RWPE2 (cell line): ENCODE measurements at regions not wholly inside any gene's neighbourhood (a gene's known extent, or its start where the extent isn't known, plus 50 kb on each side); places are given as distances from the start of the nearest gene placed in this dataset.

Source experiments
- ATAC-seq: fragments of 200-7000 bp; cut with Tn5 transposase; 3 replicates; pipeline ENCODE4 v1.9.1; 2021; ENCODE audit warnings: low read depth
- DNase-seq: peaks from one replicate; pipeline ENCODE4 v3.0.0-alpha.2; 2020; ENCODE audit warnings: low spot score
- H3K27ac ChIP-seq: fragments of 450-650 bp; 2 replicates; pipeline ENCODE4 v1.5.1; 2017; ENCODE audit warnings: mild to moderate bottlenecking; ENCODE audit not compliant: poor library complexity, severe bottlenecking
- H3K27me3 ChIP-seq: fragments of 250-450 bp; sonication (Bioruptor Pico); 2 replicates; pipeline ENCODE4 v1.5.1; 2021; ENCODE audit warnings: mild to moderate bottlenecking, moderate library complexity; ENCODE audit not compliant: insufficient read depth, poor library complexity, severe bottlenecking
- H3K36me3 ChIP-seq: fragments of 250-450 bp; sonication (Bioruptor Pico); 2 replicates; pipeline ENCODE4 v1.5.1; 2020; ENCODE audit warnings: low read depth, mild to moderate bottlenecking, moderate library complexity
- H3K4me1 ChIP-seq: fragments of 250-450 bp; sonication (Bioruptor Pico); 2 replicates; pipeline ENCODE4 v1.5.1; 2021; ENCODE audit warnings: mild to moderate bottlenecking, moderate library complexity; ENCODE audit not compliant: insufficient read depth, poor library complexity, severe bottlenecking
- H3K4me3 ChIP-seq: fragments of 250-450 bp; sonication (Bioruptor Pico); 2 replicates; pipeline ENCODE4 v1.5.1; 2021; ENCODE audit warnings: mild to moderate bottlenecking, moderate library complexity; ENCODE audit not compliant: severe bottlenecking
- H3K9me3 ChIP-seq: fragments of 250-450 bp; sonication (Bioruptor Pico); 2 replicates; pipeline ENCODE4 v1.5.1; 2021; ENCODE audit warnings: mild to moderate bottlenecking, moderate library complexity; ENCODE audit not compliant: severe bottlenecking
- TF ChIP-seq, protein P1 (sequence below): fragments of 450-650 bp; IDR thresholded peaks from one replicate; pipeline ENCODE4 v1.5.1; 2017; ENCODE audit warnings: mild to moderate bottlenecking, moderate library complexity; ENCODE audit not compliant: poor library complexity, severe bottlenecking

DNA sequence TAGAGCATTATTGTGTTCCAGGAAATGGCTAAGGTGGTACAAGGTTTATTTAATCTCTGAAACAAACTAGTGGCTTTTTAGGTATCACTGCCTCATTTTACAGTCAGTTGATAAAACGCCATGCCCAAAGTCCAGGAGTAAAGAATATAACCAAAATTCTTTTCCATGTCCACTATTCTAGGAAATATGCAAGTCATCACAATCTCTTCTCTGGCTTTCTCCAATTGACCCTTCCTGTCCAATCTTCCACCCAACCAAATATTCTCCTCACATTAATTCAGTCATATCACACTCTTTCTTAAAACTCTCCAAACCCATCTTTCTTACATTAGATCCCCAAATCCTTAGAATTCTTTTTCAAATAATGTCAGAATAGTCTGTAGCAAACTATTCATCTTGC is 1110.0 kb upstream of the CDH8 start:
- Histone ChIP-seq H3K27me3 (no peaks in the 10 kb centered on the region), H3K9me3 (no peaks in the 10 kb centered on the region), H3K36me3 (no peaks in the 10 kb centered on the region), H3K4me1 (no peaks in the 10 kb centered on the region), H3K27ac (no peak overlapping the region), H3K4me3 (no peak overlapping the region)
- ATAC-seq: no peak
- TF ChIP-seq, protein P1, sequence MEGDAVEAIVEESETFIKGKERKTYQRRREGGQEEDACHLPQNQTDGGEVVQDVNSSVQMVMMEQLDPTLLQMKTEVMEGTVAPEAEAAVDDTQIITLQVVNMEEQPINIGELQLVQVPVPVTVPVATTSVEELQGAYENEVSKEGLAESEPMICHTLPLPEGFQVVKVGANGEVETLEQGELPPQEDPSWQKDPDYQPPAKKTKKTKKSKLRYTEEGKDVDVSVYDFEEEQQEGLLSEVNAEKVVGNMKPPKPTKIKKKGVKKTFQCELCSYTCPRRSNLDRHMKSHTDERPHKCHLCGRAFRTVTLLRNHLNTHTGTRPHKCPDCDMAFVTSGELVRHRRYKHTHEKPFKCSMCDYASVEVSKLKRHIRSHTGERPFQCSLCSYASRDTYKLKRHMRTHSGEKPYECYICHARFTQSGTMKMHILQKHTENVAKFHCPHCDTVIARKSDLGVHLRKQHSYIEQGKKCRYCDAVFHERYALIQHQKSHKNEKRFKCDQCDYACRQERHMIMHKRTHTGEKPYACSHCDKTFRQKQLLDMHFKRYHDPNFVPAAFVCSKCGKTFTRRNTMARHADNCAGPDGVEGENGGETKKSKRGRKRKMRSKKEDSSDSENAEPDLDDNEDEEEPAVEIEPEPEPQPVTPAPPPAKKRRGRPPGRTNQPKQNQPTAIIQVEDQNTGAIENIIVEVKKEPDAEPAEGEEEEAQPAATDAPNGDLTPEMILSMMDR: no peak
- DNase-seq: no peak

- Histone ChIP-seq H3K9me3 (no peaks in the 10 kb centered on the region), H3K27me3 (no peaks in the 10 kb centered on the region), H3K4me3 (no peak overlapping the region), H3K36me3 (no peaks in the 10 kb centered on the region), H3K27ac (no peak overlapping the region), H3K4me1 (no peaks in the 10 kb centered on the region)
- no peak for ATAC-seq
- TF ChIP-seq, protein P1: no peak
- no peak for DNase-seq
Observed at GRCh38 chr16:63145411-63145810, 1109.2 kb upstream of the CDH8 start.

- no peak overlapping the region for H3K27ac ChIP-seq
- TF ChIP-seq, protein P1: no peak
- H3K9me3 ChIP-seq: no peaks in the 10 kb centered on the region
- DNase-seq (no peak), ATAC-seq (no peak)
- H3K36me3 ChIP-seq: no peaks in the 10 kb centered on the region
- no peak overlapping the region for H3K4me3 ChIP-seq
- no peaks in the 10 kb centered on the region for H3K4me1 ChIP-seq
- no peaks in the 10 kb centered on the region for H3K27me3 ChIP-seq
Observed at GRCh38 chr16:63135069-63135468, 1098.8 kb upstream of the CDH8 start.

DNA sequence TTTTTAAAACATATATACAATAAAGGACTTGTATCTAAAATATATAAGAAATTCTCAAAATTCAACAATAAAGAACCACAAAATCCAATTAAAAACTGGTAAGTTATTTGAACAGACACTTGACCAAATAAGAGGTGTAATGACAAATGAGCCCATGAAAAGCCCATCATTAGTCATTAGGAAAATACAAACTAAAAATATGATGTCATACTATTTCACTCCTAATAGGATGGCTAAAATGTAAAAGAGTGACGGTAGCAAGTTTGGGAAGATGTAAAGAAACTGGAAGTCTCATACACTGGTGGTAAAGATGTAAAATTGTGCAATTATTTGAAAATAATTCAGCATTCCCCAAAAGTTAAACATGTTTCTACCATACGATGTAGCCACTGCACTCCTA is 1095.3 kb upstream of the CDH8 start:
- Histone ChIP-seq H3K36me3 (no peaks in the 10 kb centered on the region), H3K4me1 (no peaks in the 10 kb centered on the region), H3K27ac (no peak overlapping the region), H3K27me3 (no peaks in the 10 kb centered on the region), H3K9me3 (no peaks in the 10 kb centered on the region), H3K4me3 (no peak overlapping the region)
- TF ChIP-seq, protein P1: no peak
- DNase-seq (no peak), ATAC-seq (no peak)

DNA sequence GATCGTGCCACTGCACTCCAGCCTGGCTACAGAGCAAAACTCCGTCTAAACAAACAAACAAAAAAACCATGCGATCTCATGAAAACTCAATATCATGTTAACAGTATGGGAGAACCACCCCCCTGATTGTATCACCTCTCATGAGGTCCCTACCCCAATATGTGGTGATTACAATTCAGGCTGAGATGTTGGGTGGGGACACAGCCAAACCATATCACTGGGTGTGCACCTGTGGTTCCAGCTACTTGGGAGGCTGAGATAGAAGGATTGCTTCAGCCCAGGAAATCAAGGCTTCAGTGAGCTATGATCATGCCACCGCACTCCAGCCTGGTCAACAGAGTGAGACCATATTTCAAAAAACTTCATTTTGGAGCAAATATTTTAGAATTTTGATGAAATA is 1094.7 kb upstream of the CDH8 start:
- Histone ChIP-seq H3K4me1 (no peaks in the 10 kb centered on the region), H3K27me3 (no peaks in the 10 kb centered on the region), H3K9me3 (no peaks in the 10 kb centered on the region), H3K27ac (no peak overlapping the region), H3K36me3 (no peaks in the 10 kb centered on the region), H3K4me3 (no peak overlapping the region)
- TF ChIP-seq, protein P1: no peak
- ATAC-seq (no peak), DNase-seq (no peak)
